ENCODE measurements at regions not wholly inside any gene's neighbourhood (a gene's known extent, or its start where the extent isn't known, plus 50 kb on each side); places are given as distances from the start of the nearest gene placed in this dataset.

DNA sequence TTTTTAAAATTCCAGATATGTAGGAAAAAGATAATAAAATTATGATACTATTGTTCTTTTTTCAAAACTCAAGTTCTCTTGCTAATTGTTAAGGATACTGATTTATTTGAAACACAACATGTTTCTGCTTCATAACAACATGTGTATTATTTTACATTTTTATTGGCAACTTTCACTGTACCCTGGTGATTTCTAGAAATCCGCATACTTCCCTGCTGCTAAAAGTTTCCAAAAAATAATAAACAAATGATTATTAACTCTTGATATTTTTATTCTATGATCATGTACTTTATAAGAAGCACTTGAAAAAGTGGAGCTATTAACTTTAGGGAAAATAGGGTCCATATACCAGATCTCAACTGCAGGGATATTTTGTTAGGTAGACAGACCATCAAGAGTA lies 71.2 kb upstream of the HCCS start:
- TF ChIP-seq, protein P1, sequence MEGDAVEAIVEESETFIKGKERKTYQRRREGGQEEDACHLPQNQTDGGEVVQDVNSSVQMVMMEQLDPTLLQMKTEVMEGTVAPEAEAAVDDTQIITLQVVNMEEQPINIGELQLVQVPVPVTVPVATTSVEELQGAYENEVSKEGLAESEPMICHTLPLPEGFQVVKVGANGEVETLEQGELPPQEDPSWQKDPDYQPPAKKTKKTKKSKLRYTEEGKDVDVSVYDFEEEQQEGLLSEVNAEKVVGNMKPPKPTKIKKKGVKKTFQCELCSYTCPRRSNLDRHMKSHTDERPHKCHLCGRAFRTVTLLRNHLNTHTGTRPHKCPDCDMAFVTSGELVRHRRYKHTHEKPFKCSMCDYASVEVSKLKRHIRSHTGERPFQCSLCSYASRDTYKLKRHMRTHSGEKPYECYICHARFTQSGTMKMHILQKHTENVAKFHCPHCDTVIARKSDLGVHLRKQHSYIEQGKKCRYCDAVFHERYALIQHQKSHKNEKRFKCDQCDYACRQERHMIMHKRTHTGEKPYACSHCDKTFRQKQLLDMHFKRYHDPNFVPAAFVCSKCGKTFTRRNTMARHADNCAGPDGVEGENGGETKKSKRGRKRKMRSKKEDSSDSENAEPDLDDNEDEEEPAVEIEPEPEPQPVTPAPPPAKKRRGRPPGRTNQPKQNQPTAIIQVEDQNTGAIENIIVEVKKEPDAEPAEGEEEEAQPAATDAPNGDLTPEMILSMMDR (IDR thresholded peaks at IDR 0.05): no peak
- TF ChIP-seq POLR2A (IDR thresholded peaks at IDR 0.05): no peak
